ENCODE measurements at regions not wholly inside any gene's neighbourhood (a gene's known extent, or its start where the extent isn't known, plus 50 kb on each side); places are given as distances from the start of the nearest gene placed in this dataset.

DNA sequence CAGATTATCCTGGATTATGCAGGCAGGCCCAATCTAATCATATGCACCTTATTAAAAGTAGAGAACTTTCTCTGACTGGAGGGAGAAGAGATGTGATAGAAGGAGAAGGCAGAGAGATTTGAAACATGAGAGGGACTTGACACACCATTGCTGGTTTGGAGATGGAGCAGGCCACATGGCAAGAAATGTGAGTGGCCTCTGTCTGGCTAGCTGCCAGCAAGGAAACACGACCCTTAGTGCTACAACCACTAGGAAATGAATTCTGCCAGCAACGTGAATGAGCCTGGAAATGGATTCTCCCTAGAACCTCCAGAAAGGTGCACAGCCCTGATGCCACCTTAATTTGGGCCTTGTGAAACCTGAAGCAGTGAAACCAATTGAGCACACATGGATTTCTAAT, 79.5 kb upstream of the MBNL3 start:
- DNase-seq (ENCODE audit: low read depth) = no peak

- no peak for DNase-seq (ENCODE audit: low read depth)
Observed at GRCh38 chrX:132565273-132565672, 76.4 kb upstream of the MBNL3 start.

DNA sequence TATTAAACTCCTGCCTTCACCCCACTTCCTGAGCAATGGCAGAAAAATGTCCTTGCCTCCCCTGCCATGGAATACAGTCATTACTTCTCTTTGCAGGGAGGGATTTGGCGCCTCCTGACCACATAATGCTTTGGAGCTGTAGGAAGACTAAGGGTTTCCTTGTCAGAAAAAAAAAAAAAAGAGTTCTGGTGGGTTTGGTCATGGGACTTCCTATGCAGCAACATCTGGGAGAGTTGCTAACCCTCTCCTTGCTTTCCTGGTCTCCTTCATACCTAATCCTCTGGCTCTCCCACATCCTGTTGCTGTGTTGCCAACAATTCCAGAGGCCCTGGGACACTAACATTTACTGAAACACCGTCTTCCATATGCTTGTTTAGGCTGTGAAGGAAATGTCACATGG, 75.1 kb upstream of the MBNL3 start:
- DNase-seq (ENCODE audit: low read depth) = peak; percentile 1

DNA sequence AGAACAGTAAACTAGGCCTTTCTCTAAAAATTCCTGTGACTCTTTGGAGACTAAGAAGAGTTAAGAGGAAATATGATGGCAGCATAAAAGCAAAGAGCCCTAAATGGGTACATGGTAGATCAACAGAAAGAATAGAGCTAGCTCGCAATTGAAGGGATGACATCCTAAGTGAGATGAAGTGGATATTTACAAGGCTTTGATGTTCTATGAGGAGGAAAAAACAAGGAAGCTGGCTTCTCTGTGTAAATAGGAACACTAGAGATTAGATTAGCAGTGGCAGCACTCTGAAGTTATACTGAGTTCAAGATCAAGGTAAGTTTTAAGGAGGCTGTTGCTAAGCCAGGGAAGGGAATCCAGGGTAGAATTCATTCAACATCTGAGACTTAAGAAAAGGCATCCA, 73.1 kb upstream of the MBNL3 start:
- DNase-seq (ENCODE audit: low read depth) = no peak

GRCh38 chrX:132561483-132561882, 72.6 kb upstream of the MBNL3 start:
- no peak for DNase-seq (ENCODE audit: low read depth)

DNA sequence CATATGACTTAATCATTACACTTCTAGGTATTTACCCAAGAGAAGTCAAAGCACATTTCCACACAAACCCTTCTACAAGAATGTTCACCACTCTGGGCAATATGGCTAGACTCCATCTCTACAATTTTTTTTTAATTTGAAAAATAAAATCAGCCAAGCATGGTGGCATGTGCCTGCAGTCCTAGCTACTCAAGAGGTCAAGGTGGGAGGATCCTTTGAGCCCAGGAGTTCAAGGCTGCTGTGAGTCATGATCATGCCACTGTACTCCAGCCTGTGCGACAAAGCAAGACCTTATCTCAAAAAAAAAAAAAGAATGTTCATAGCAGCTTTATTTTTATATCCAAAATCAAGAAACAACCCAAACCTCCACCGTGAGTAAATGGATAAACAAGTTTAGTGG, 70.3 kb upstream of the MBNL3 start:
- no peak for DNase-seq (ENCODE audit: low read depth)

- DNase-seq (ENCODE audit: low read depth) = no peak
Observed at GRCh38 chrX:132539611-132540010, 50.8 kb upstream of the MBNL3 start.

All from M059J (cell line).